Left renal pelvis (tissue), 4 donors: ENCODE measurements at regions not wholly inside any gene's neighbourhood (a gene's known extent, or its start where the extent isn't known, plus 50 kb on each side); places are given as distances from the start of the nearest gene placed in this dataset.

Source experiments
- DNase-seq, 4 donors: peaks; one replicate each; pipeline ENCODE4 v3.0.0-alpha.2; 2013; ENCODE audit warnings: low read depth in 4 of 4, low spot score in 3 of 4

- no peak for DNase-seq
Measured at GRCh38 chr17:77306790-77307478, 166.2 kb downstream of the SEC14L1 start.

- DNase-seq = no peak
Measured at GRCh38 chr17:77307479-77308198, 166.9 kb downstream of the SEC14L1 start.

- no peak for DNase-seq
Measured at GRCh38 chr17:77308861-77309726, 168.3 kb downstream of the SEC14L1 start.

GRCh38 chr17:77310336-77310735 is 169.6 kb downstream of the SEC14L1 start:
- DNase-seq = no peak

- DNase-seq = no peak
Measured at GRCh38 chr17:77311371-77311981, 170.7 kb downstream of the SEC14L1 start.

- DNase-seq = no peak
Measured at GRCh38 chr17:77312061-77312701, 171.4 kb downstream of the SEC14L1 start.

- peak in 3 of 4 donors; percentile 64 to 75 (median 66) for DNase-seq
Measured at GRCh38 chr17:77312786-77313599, 172.2 kb downstream of the SEC14L1 start.

GRCh38 chr17:77313831-77314230 is 173.1 kb downstream of the SEC14L1 start:
- no peak for DNase-seq

GRCh38 chr17:77314601-77315000 is 173.8 kb downstream of the SEC14L1 start:
- DNase-seq = no peak

- DNase-seq = no peak
Measured at GRCh38 chr17:77315010-77315409, 174.2 kb downstream of the SEC14L1 start.

GRCh38 chr17:77315551-77316190 is 174.9 kb downstream of the SEC14L1 start:
- DNase-seq = no peak

GRCh38 chr17:77316191-77316641 is 175.4 kb downstream of the SEC14L1 start:
- DNase-seq = no peak

- no peak for DNase-seq
Measured at GRCh38 chr17:77316651-77317050, 175.9 kb downstream of the SEC14L1 start.

- DNase-seq = no peak
Measured at GRCh38 chr17:77317091-77317750, 176.5 kb downstream of the SEC14L1 start.

- no peak for DNase-seq
Measured at GRCh38 chr17:77318021-77318420, 177.3 kb downstream of the SEC14L1 start.

- no peak for DNase-seq
Measured at GRCh38 chr17:77318491-77319210, 177.9 kb downstream of the SEC14L1 start.

- no peak for DNase-seq
Measured at GRCh38 chr17:77319211-77320043, 178.7 kb downstream of the SEC14L1 start.
